Activated CD8-positive, alpha-beta T cell treated with anti-CD3 and anti-CD28 coated beads for 36 hours (primary cell): ENCODE measurements at regions not wholly inside any gene's neighbourhood (a gene's known extent, or its start where the extent isn't known, plus 50 kb on each side); places are given as distances from the start of the nearest gene placed in this dataset.

Source experiments
- ATAC-seq: fragments of 200-7000 bp; cut with Tn5 transposase; one replicate; pipeline ENCODE4 v1.10.0; 2021; ENCODE audit warnings: mild to moderate bottlenecking, moderate library complexity
- CTCF ChIA-PET: fragments of 350-600 bp; sonication (Branson Sonifier 250); formaldehyde crosslinking; loops from one replicate; lab custom pipeline; 2021; ENCODE audit warnings: antibody characterized with exemption; lab: Charles Lee
- POLR2A ChIA-PET: fragments of 350-600 bp; sonication (Branson Sonifier 250); formaldehyde crosslinking; loops from one replicate; lab custom pipeline; 2021; ENCODE audit warnings: antibody characterized with exemption; lab: Charles Lee
- DNase-seq: peaks from one replicate; pipeline ENCODE4 v3.0.0-alpha.2; 2020
- H3K27ac Mint-ChIP-seq: one replicate; pipeline ENCODE4 v1.8.0; 2021; ENCODE audit warnings: mild to moderate bottlenecking, mixed read lengths
- H3K27me3 Mint-ChIP-seq: one replicate; pipeline ENCODE4 v1.8.0; 2021; ENCODE audit warnings: mixed read lengths
- H3K36me3 Mint-ChIP-seq: one replicate; pipeline ENCODE4 v1.8.0; 2021; ENCODE audit warnings: low read depth, mixed read lengths
- H3K4me1 Mint-ChIP-seq: one replicate; pipeline ENCODE4 v1.8.0; 2021; ENCODE audit warnings: low read depth, mixed read lengths
- H3K4me3 Mint-ChIP-seq: one replicate; pipeline ENCODE4 v1.8.0; 2021; ENCODE audit warnings: mild to moderate bottlenecking, moderate library complexity, mixed read lengths
- H3K9me3 Mint-ChIP-seq: one replicate; pipeline ENCODE4 v1.8.0; 2021; ENCODE audit warnings: mixed read lengths
- CTCF ChIP-seq: fragments of 200-600 bp; IDR thresholded peaks from one replicate; pipeline ENCODE4 v1.8.0; 2022; ENCODE audit warnings: antibody characterized with exemption, mild to moderate bottlenecking
- intact Hi-C: fragments of 100-400 bp; cut with micrococcal nuclease; formaldehyde crosslinking; loops from one replicate; pipeline ENCODE4 v1.10.0; 2022

- no peaks in the 10 kb centered on the region for H3K4me1 Mint-ChIP-seq
- no peak overlapping the region for H3K27ac Mint-ChIP-seq
- DNase-seq (no peak), ATAC-seq (no peak)
- H3K36me3 Mint-ChIP-seq: no peaks in the 10 kb centered on the region
- intact Hi-C loops: no loop called here
- H3K4me3 Mint-ChIP-seq: no peak overlapping the region
- CTCF ChIA-PET: no interaction called here
- no peaks in the 10 kb centered on the region for H3K27me3 Mint-ChIP-seq
- H3K9me3 Mint-ChIP-seq: peaks cover 5% of the 10 kb centered on the region
- no peak for TF ChIP-seq CTCF
- POLR2A ChIA-PET: no interaction called here
Measured at GRCh38 chr18:73593207-73593606, 554.4 kb downstream of the FBXO15 start.

DNA sequence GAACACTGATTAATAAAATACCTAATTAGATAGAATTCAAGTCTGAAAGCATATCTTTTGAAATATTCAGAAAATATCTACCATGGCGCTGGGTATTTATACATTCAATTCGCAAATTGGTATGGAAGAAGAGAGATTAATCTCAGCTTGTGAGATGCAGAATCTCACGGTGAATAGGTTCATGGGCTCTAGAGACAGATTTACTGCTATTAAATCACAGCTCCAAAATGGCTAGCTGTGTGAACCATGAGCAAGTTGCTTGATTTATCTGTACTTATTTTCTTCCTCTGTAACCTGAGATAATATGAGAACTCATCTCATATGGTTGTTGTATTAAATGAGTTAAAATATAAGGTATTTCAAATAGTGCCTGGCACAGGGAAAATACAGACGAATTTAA lies 556.7 kb downstream of the FBXO15 start:
- Mint-ChIP-seq H3K9me3 (peaks cover 2% of the 10 kb centered on the region), H3K27me3 (no peaks in the 10 kb centered on the region), H3K27ac (no peak overlapping the region), H3K4me1 (no peaks in the 10 kb centered on the region), H3K4me3 (no peak overlapping the region), H3K36me3 (no peaks in the 10 kb centered on the region)
- ChIA-PET POLR2A (no interaction called here), CTCF (no interaction called here)
- DNase-seq (no peak), ATAC-seq (no peak)
- intact Hi-C loops: no loop called here
- no peak for TF ChIP-seq CTCF

GRCh38 chr18:73579698-73580097 lies 567.9 kb downstream of the FBXO15 start:
- ChIA-PET POLR2A (no interaction called here), CTCF (no interaction called here)
- H3K27ac Mint-ChIP-seq: no peak overlapping the region
- ATAC-seq (no peak), DNase-seq (no peak)
- H3K4me3 Mint-ChIP-seq: no peak overlapping the region
- H3K36me3 Mint-ChIP-seq: no peaks in the 10 kb centered on the region
- peaks cover 1% of the 10 kb centered on the region for H3K9me3 Mint-ChIP-seq
- intact Hi-C loops: no loop called here
- no peaks in the 10 kb centered on the region for H3K27me3 Mint-ChIP-seq
- no peak for TF ChIP-seq CTCF
- H3K4me1 Mint-ChIP-seq: no peaks in the 10 kb centered on the region

- no peak for TF ChIP-seq CTCF
- Mint-ChIP-seq H3K9me3 (peaks cover 1% of the 10 kb centered on the region), H3K36me3 (no peaks in the 10 kb centered on the region), H3K27me3 (no peaks in the 10 kb centered on the region), H3K4me1 (no peaks in the 10 kb centered on the region), H3K27ac (no peak overlapping the region), H3K4me3 (no peak overlapping the region)
- POLR2A ChIA-PET: no interaction called here
- intact Hi-C loops: no loop called here
- DNase-seq (no peak), ATAC-seq (no peak)
- CTCF ChIA-PET: no interaction called here
Measured at GRCh38 chr18:73577365-73577764, 570.3 kb downstream of the FBXO15 start.

- H3K4me3 Mint-ChIP-seq: no peak overlapping the region
- TF ChIP-seq CTCF: no peak
- H3K4me1 Mint-ChIP-seq: no peaks in the 10 kb centered on the region
- intact Hi-C loops: no loop called here
- no peaks in the 10 kb centered on the region for H3K9me3 Mint-ChIP-seq
- ChIA-PET CTCF (no interaction called here), POLR2A (no interaction called here)
- no peaks in the 10 kb centered on the region for H3K36me3 Mint-ChIP-seq
- no peaks in the 10 kb centered on the region for H3K27me3 Mint-ChIP-seq
- H3K27ac Mint-ChIP-seq: no peak overlapping the region
- ATAC-seq: no peak
- no peak for DNase-seq
Measured at GRCh38 chr18:73563901-73564472, 583.6 kb downstream of the FBXO15 start.
